Natural killer cell (primary cell): ENCODE measurements at regions not wholly inside any gene's neighbourhood (a gene's known extent, or its start where the extent isn't known, plus 50 kb on each side); places are given as distances from the start of the nearest gene placed in this dataset.

ENCODE experiments used
- ATAC-seq, 3 donors: fragments of 150-1000 bp in 2 of 3; fragments of 200-7000 bp in 1 of 3; cut with Tn5 transposase; 1 replicate in 1 of 3; 2 replicates in 2 of 3; pipeline ENCODE4 v1.10.0; 2021; ENCODE audit warnings: mild to moderate bottlenecking in 2 of 3, moderate library complexity in 2 of 3
- DNase-seq, 2 donors: peaks; one replicate each; pipeline versions ENCODE4 v3.0.0 to v3.0.0-alpha.2; 2013 to 2021; ENCODE audit warnings: mixed read lengths in 1 of 2
- H3K27ac ChIP-seq: one replicate; pipeline ENCODE4 v1.5.1; 2013; ENCODE audit warnings: mild to moderate bottlenecking, low read length
- H3K27me3 ChIP-seq: one replicate; pipeline ENCODE4 v1.6.1; 2013; ENCODE audit warnings: low read length; ENCODE audit not compliant: control insufficient read depth, insufficient read depth
- H3K36me3 ChIP-seq: one replicate; pipeline ENCODE4 v1.6.1; 2013; ENCODE audit warnings: low read length; ENCODE audit not compliant: control insufficient read depth, insufficient read depth
- H3K4me1 ChIP-seq: one replicate; pipeline ENCODE4 v1.6.1; 2013; ENCODE audit warnings: low read length; ENCODE audit not compliant: control insufficient read depth, insufficient read depth
- H3K4me3 ChIP-seq: one replicate; pipeline ENCODE4 v1.5.1; 2013; ENCODE audit warnings: low read length
- H3K9me3 ChIP-seq: one replicate; pipeline ENCODE4 v1.6.1; 2013; ENCODE audit warnings: low read length; ENCODE audit not compliant: control insufficient read depth, insufficient read depth
- H3K27ac Mint-ChIP-seq, 2 donors: one replicate each; pipeline ENCODE4 v1.8.0; 2022; ENCODE audit warnings: mild to moderate bottlenecking in 2 of 2, mixed read lengths in 2 of 2, moderate library complexity in 1 of 2
- H3K27me3 Mint-ChIP-seq, 2 donors: one replicate each; pipeline ENCODE4 v1.8.0; 2022; ENCODE audit warnings: low read depth in 2 of 2, mixed read lengths in 2 of 2
- H3K36me3 Mint-ChIP-seq: one replicate; pipeline ENCODE4 v1.8.0; 2022; ENCODE audit warnings: mixed read lengths
- H3K4me1 Mint-ChIP-seq, 2 donors: one replicate each; pipeline ENCODE4 v1.8.0; 2022; ENCODE audit warnings: mixed read lengths in 2 of 2
- H3K4me3 Mint-ChIP-seq: one replicate; pipeline ENCODE4 v1.8.0; 2022; ENCODE audit warnings: mild to moderate bottlenecking, moderate library complexity, mixed read lengths
- H3K9me3 Mint-ChIP-seq, 2 donors: one replicate each; pipeline ENCODE4 v1.8.0; 2022; ENCODE audit warnings: mixed read lengths in 2 of 2
- WGBS: methylation state at CpG from one replicate; pipeline ENCODE4 v1.1.7; 2013; ENCODE audit warnings: missing lambda C conversion rate; ENCODE audit not compliant: insufficient coverage; 5-methylcytosine and 5-hydroxymethylcytosine counted together
- intact Hi-C: fragments of 100-400 bp; cut with micrococcal nuclease; formaldehyde crosslinking; loops from one replicate; pipeline ENCODE4 v1.14.2; 2022
- TF ChIP-seq, protein P1 (sequence below): fragments of 200-600 bp; IDR thresholded peaks from one replicate; pipeline ENCODE4 v1.8.0; 2022; ENCODE audit warnings: antibody characterized with exemption

DNA sequence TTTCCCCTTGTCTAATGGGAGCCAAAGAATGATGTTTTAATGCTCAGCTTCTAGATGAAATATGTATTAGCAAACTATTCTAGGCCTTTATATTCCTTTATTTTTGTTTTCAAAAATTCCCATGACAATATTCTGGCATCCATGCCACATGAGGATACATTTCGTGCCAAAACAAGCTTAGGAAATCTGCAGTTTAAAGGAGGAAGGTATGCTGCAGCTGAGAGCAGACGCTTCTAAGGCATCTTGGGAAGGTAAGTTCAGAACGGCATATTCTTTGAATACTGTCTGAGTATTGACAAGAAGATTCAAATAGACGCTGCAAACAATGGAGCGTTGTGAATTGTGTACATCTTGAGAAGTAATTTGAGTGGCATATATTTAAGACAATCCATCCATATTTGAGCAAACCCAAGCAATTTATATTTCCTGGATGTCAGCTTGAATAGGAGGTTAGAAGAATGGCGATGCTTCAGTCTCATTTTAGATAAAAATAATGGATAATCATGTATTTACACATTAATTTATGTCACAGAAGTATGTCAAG, 158.6 kb downstream of the RAP2B start:
- ATAC-seq (no peak), DNase-seq (no peak)
- intact Hi-C loops, result no loop called here
- WGBS, result 89% methylated on average over 3 of the region's 6 CpGs
- no peaks in the 10 kb centered on the region for H3K36me3 ChIP-seq
- no peaks in the 10 kb centered on the region for H3K4me1 ChIP-seq
- peaks cover 7 to 12% of the 10 kb centered on the region in 2 donors for H3K4me1 Mint-ChIP-seq
- H3K36me3 Mint-ChIP-seq, result no peaks in the 10 kb centered on the region
- no peak overlapping the region for H3K27ac Mint-ChIP-seq
- H3K4me3 Mint-ChIP-seq, result no peak overlapping the region
- H3K27me3 ChIP-seq, result no peaks in the 10 kb centered on the region
- H3K9me3 Mint-ChIP-seq, result no peaks in the 10 kb centered on the region
- TF ChIP-seq, protein P1, sequence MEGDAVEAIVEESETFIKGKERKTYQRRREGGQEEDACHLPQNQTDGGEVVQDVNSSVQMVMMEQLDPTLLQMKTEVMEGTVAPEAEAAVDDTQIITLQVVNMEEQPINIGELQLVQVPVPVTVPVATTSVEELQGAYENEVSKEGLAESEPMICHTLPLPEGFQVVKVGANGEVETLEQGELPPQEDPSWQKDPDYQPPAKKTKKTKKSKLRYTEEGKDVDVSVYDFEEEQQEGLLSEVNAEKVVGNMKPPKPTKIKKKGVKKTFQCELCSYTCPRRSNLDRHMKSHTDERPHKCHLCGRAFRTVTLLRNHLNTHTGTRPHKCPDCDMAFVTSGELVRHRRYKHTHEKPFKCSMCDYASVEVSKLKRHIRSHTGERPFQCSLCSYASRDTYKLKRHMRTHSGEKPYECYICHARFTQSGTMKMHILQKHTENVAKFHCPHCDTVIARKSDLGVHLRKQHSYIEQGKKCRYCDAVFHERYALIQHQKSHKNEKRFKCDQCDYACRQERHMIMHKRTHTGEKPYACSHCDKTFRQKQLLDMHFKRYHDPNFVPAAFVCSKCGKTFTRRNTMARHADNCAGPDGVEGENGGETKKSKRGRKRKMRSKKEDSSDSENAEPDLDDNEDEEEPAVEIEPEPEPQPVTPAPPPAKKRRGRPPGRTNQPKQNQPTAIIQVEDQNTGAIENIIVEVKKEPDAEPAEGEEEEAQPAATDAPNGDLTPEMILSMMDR, result no peak
- no peaks in the 10 kb centered on the region for H3K9me3 ChIP-seq
- H3K27me3 Mint-ChIP-seq, result peaks cover 0 to 2% of the 10 kb centered on the region in 2 donors
- no peak overlapping the region for H3K27ac ChIP-seq
- H3K4me3 ChIP-seq, result no peak overlapping the region

DNA sequence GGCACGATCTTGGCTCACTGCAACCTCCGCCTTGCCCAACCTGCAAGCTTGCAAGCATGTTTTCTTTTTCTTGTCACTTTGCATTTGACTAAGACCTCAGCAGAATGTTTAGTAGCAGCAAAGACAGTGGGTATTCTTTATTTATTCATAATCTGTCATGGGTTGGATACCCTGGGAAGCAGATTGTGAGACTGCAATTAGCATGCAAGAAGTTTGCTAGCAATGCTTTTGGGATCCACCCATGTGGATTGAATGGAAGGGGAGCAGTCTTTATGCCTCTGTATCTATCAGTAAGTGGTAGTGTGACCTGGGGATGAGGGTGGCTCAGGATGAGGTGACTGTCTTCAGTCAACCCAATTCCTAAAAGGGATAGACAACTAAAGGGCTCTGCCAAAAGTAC, 166.7 kb downstream of the RAP2B start:
- TF ChIP-seq, protein P1, result no peak
- no peaks in the 10 kb centered on the region for H3K9me3 Mint-ChIP-seq
- H3K36me3 Mint-ChIP-seq, result no peaks in the 10 kb centered on the region
- H3K4me3 Mint-ChIP-seq, result no peak overlapping the region
- no peaks in the 10 kb centered on the region for H3K36me3 ChIP-seq
- H3K9me3 ChIP-seq, result no peaks in the 10 kb centered on the region
- intact Hi-C loops, result no loop called here
- H3K4me3 ChIP-seq, result no peak overlapping the region
- DNase-seq (no peak), ATAC-seq (no peak)
- no peak overlapping the region for H3K27ac ChIP-seq
- H3K27ac Mint-ChIP-seq, result no peak overlapping the region
- H3K27me3 ChIP-seq, result no peaks in the 10 kb centered on the region
- 97% methylated on average over 2 of the region's 2 CpGs for WGBS
- peaks cover 0 to 6% of the 10 kb centered on the region in 2 donors for H3K4me1 Mint-ChIP-seq
- no peaks in the 10 kb centered on the region for H3K4me1 ChIP-seq
- peaks cover 0 to 3% of the 10 kb centered on the region in 2 donors for H3K27me3 Mint-ChIP-seq

DNA sequence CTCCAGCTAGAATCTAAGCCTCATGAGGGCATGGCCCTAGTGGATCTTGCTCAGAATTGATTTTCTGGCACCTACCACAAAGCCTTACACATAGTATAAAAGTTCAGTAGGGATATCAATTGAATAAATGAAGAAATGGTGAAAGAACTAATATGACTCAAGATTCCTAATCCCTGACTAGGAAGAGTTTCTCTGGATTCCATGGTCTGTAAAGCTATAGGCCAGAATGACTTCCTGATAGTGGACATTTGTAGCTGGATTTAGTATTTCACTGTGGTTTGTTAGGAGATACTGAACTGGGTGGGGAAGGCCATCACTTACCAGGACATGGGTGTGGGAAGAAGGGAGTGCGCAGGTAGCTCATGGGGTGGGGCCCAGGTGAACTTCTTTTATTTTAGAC, 168.9 kb downstream of the RAP2B start:
- no peak overlapping the region for H3K4me3 ChIP-seq
- Mint-ChIP-seq H3K27ac (no peak overlapping the region), H3K9me3 (no peaks in the 10 kb centered on the region), H3K4me3 (no peak overlapping the region), H3K36me3 (no peaks in the 10 kb centered on the region), H3K27me3 (peaks cover 0 to 3% of the 10 kb centered on the region in 2 donors), H3K4me1 (peaks cover 0 to 6% of the 10 kb centered on the region in 2 donors)
- H3K36me3 ChIP-seq, result no peaks in the 10 kb centered on the region
- H3K9me3 ChIP-seq, result no peaks in the 10 kb centered on the region
- TF ChIP-seq, protein P1, result no peak
- DNase-seq (no peak), ATAC-seq (no peak)
- WGBS, result no CpG with 5 or more reads among the region's 1 CpG
- no peaks in the 10 kb centered on the region for H3K4me1 ChIP-seq
- H3K27me3 ChIP-seq, result no peaks in the 10 kb centered on the region
- no peak overlapping the region for H3K27ac ChIP-seq
- intact Hi-C loops, result no loop called here

DNA sequence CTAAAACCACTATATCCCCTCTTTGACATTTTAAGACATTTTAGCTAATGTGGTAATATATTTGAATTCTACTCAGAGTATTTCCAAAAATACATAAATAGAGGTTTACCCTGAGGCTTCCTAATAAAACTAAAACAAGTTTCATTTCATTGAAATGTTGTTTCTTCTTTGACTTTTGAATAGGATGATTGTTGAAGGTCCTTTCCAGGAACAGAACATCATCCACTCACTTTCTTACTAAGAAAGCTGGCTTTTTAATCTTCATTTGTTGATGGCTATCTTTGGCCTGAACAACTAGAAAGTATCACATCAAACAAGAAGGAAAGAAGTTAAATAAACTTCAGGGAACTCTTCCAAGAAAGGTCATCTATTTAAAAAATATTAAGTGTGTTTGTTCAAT, 169.7 kb downstream of the RAP2B start:
- Histone ChIP-seq H3K4me3 (no peak overlapping the region), H3K4me1 (no peaks in the 10 kb centered on the region), H3K27me3 (no peaks in the 10 kb centered on the region), H3K9me3 (no peaks in the 10 kb centered on the region), H3K27ac (no peak overlapping the region), H3K36me3 (no peaks in the 10 kb centered on the region)
- TF ChIP-seq, protein P1, result no peak
- no peak overlapping the region for H3K4me3 Mint-ChIP-seq
- peaks cover 0 to 6% of the 10 kb centered on the region in 2 donors for H3K4me1 Mint-ChIP-seq
- DNase-seq (no peak), ATAC-seq (no peak)
- no peak overlapping the region for H3K27ac Mint-ChIP-seq
- peaks cover 0 to 3% of the 10 kb centered on the region in 2 donors for H3K27me3 Mint-ChIP-seq
- no peaks in the 10 kb centered on the region for H3K36me3 Mint-ChIP-seq
- intact Hi-C loops, result no loop called here
- no peaks in the 10 kb centered on the region for H3K9me3 Mint-ChIP-seq
